Adipocyte (in vitro differentiated cells): ENCODE measurements at regions not wholly inside any gene's neighbourhood (a gene's known extent, or its start where the extent isn't known, plus 50 kb on each side); places are given as distances from the start of the nearest gene placed in this dataset.

Source experiments
- DNase-seq: peaks from one replicate; pipeline ENCODE4 v3.0.0-alpha.2; 2015; ENCODE audit warnings: low read depth
- H3K27me3 ChIP-seq: replicated peaks from 2 replicates; pipeline ENCODE4 v1.7.0; 2013; ENCODE audit warnings: mild to moderate bottlenecking, low read length, moderate library complexity; ENCODE audit not compliant: control insufficient read depth, insufficient read depth
- H3K36me3 ChIP-seq: 2 replicates; pipeline ENCODE4 v1.7.0; 2013; ENCODE audit warnings: low read length, mild to moderate bottlenecking, moderate library complexity; ENCODE audit not compliant: control insufficient read depth, insufficient read depth, severe bottlenecking
- H3K4me1 ChIP-seq: 2 replicates; pipeline ENCODE4 v1.7.0; 2013; ENCODE audit warnings: mild to moderate bottlenecking, low read length, moderate library complexity; ENCODE audit not compliant: control insufficient read depth, insufficient read depth
- H3K4me3 ChIP-seq: 2 replicates; pipeline ENCODE4 v1.7.0; 2013; ENCODE audit warnings: mild to moderate bottlenecking, low read length, moderate library complexity
- H3K9ac ChIP-seq: 2 replicates; pipeline ENCODE4 v1.7.0; 2013; ENCODE audit warnings: mild to moderate bottlenecking, low read length, moderate library complexity
- H3K9me3 ChIP-seq: 2 replicates; pipeline ENCODE4 v1.7.0; 2013; ENCODE audit warnings: mild to moderate bottlenecking, low read length, moderate library complexity; ENCODE audit not compliant: control insufficient read depth

DNA sequence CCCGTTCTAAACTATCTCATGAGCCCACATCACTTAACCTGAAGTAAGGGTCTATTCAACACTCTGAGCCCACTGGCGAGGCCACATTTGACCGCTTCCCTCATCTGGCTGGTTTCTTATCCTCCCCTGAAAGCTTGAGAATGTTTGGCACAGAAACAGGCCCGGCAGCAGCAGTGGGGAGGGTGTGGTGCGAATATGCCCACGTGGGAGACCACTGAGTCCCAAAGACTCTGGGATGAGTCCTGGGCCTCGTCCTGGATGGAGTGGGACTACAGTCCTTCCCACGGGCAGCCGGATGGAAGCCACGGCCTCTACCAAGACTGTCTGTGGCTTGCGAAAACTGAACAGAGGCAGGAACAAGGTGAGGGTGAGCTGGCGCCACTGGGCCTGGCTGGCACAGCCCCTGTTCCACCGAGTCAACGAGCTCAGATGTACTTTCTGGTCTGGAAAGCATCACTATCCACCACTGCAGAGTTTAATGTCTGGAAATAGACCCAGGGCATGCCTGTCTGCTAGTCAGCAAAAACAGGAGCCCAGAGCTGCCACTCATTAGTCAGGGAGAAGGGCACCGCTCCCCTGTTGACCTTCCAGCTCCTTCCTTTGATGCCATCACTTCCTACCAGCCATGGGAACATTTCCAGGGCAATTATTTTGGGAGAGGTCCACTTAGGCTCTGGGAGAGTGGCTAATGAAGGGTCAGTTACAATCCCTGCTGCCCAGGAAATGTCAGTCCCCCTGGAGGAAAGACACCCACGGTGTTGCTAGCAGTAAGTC lies 386.6 kb downstream of the MATN1 start:
- Histone ChIP-seq H3K9me3 (no peaks in the 10 kb centered on the region), H3K4me3 (no peak overlapping the region), H3K27me3 (peaks cover 13% of the 10 kb centered on the region), H3K4me1 (no peaks in the 10 kb centered on the region), H3K36me3 (no peaks in the 10 kb centered on the region), H3K9ac (no peak overlapping the region)
- no peak for DNase-seq

DNA sequence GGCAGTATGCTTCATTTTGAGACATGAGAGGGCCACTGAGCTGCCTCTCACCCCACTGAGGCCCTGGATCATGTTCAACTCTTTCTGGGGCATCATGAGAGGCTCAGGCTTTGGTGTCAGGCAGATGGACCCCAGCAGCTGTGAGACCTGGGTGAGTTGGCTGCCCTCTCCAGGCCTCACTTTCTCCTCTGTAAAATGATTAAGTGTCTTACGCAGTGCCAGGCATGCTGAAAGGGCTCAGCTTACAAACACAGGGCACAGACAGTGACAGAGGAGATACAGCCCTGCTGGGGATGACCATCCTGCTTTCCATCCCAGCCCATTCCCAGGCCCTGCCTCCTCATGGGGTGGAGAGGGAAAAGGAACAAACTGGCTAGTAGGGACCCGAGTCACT lies 387.4 kb downstream of the MATN1 start:
- DNase-seq: no peak

DNA sequence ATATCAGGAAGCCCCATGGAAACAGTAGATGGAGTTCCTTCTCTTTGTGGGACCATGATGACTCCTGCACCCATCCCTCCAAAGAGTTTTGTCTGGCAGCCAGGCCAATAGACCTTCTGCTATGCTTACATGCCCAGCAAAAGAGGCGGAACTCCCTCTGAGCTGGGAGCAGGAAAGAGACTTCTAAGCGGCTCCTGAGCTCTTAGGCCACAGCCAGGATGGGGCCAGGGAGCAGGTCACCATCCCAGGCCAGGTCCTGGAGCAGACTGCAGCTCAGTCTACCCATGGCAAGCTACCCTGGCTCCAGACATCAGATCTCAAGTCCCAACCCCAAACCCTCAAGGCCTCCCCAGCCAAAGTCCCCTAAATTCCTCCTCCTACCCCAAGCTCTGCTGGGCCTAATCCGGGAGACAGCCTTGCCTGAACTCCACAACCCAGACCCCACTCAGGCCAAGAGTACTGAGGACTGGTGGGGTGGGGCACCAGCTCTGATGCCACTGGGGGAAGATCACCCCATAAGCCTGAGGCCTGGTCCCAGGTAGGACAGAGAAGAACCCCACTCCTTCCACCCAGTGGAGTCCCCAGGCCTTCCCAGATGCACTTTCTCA lies 387.9 kb downstream of the MATN1 start:
- no peak for DNase-seq

More for the DNA sequence above, 387.4 kb downstream of the MATN1 start:
- no peaks in the 10 kb centered on the region for H3K36me3 ChIP-seq
- H3K4me1 ChIP-seq: no peaks in the 10 kb centered on the region
- H3K9me3 ChIP-seq: no peaks in the 10 kb centered on the region
- no peak overlapping the region for H3K9ac ChIP-seq
- H3K27me3 ChIP-seq: peaks cover 6% of the 10 kb centered on the region
- no peak overlapping the region for H3K4me3 ChIP-seq

DNA sequence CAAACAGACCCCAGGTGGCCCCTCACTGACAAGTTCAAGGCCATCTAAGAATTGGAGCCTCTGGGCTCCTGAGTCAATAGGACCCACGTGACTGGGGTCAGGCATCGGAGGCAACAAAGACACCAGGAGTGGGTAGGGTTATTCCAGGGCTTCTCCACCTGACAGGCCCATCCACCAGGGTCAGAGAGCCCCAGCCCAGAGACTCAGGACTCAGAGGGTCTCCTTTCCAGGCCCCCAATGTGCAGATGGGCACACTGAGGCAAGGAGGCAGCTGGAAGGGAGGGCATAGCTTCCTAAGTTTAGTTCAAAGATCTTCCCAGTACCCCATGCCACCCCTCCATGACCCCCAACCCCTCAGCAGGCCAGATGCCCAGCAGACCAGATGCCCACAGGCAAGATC lies 388.6 kb downstream of the MATN1 start:
- Histone ChIP-seq H3K4me3 (no peak overlapping the region), H3K9me3 (no peaks in the 10 kb centered on the region), H3K4me1 (no peaks in the 10 kb centered on the region), H3K9ac (no peak overlapping the region), H3K27me3 (peaks cover 13% of the 10 kb centered on the region), H3K36me3 (no peaks in the 10 kb centered on the region)
- no peak for DNase-seq

More for the DNA sequence above, 387.9 kb downstream of the MATN1 start:
- no peak overlapping the region for H3K9ac ChIP-seq
- no peaks in the 10 kb centered on the region for H3K9me3 ChIP-seq
- no peak overlapping the region for H3K4me3 ChIP-seq
- H3K4me1 ChIP-seq: no peaks in the 10 kb centered on the region
- peaks cover 9% of the 10 kb centered on the region for H3K27me3 ChIP-seq
- no peaks in the 10 kb centered on the region for H3K36me3 ChIP-seq

- Histone ChIP-seq H3K9ac (no peak overlapping the region), H3K4me3 (no peak overlapping the region), H3K4me1 (no peaks in the 10 kb centered on the region), H3K36me3 (no peaks in the 10 kb centered on the region), H3K27me3 (peaks cover 23% of the 10 kb centered on the region), H3K9me3 (no peaks in the 10 kb centered on the region)
- DNase-seq: no peak
Measured at GRCh38 chr1:30332116-30333094, 391.0 kb downstream of the MATN1 start.

- Histone ChIP-seq H3K9me3 (no peaks in the 10 kb centered on the region), H3K36me3 (no peaks in the 10 kb centered on the region), H3K4me1 (no peaks in the 10 kb centered on the region), H3K4me3 (no peak overlapping the region), H3K9ac (no peak overlapping the region), H3K27me3 (peaks cover 31% of the 10 kb centered on the region)
- DNase-seq: no peak
Measured at GRCh38 chr1:30331415-30332065, 391.8 kb downstream of the MATN1 start.

GRCh38 chr1:30330644-30331043 lies 392.7 kb downstream of the MATN1 start:
- Histone ChIP-seq H3K27me3 (peaks cover 39% of the 10 kb centered on the region), H3K36me3 (no peaks in the 10 kb centered on the region), H3K9me3 (no peaks in the 10 kb centered on the region), H3K9ac (no peak overlapping the region), H3K4me1 (no peaks in the 10 kb centered on the region), H3K4me3 (no peak overlapping the region)
- no peak for DNase-seq

GRCh38 chr1:30329802-30330557 lies 393.4 kb downstream of the MATN1 start:
- peaks cover 43% of the 10 kb centered on the region for H3K27me3 ChIP-seq
- no peaks in the 10 kb centered on the region for H3K4me1 ChIP-seq
- no peak overlapping the region for H3K9ac ChIP-seq
- H3K36me3 ChIP-seq: no peaks in the 10 kb centered on the region
- H3K9me3 ChIP-seq: no peaks in the 10 kb centered on the region
- no peak for DNase-seq
- no peak overlapping the region for H3K4me3 ChIP-seq

DNA sequence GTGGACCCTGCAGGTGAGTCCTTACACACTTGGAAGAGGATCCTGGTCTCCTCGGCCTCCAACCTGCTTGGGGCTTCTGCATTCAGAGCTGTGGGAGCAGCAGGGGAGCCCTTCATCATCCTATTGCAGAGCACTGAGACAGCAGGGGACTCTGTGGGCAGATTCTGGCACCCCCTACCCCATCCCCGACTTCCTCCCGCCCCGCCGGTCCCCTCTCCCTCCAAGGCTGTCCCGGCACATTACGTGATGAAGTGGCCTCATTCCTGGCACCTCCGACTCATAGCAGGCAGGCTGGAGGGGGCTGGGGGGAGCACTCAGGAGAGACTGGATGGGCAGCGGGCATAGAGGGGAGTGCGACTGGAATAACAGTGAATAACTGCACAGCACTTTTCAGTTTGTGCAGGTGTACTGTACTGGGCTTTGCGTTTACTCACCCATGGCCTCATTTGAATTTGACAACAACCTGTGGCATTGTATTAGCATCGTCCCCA lies 394.1 kb downstream of the MATN1 start:
- Histone ChIP-seq H3K36me3 (no peaks in the 10 kb centered on the region), H3K9me3 (no peaks in the 10 kb centered on the region), H3K4me3 (no peak overlapping the region), H3K27me3 (peaks cover 46% of the 10 kb centered on the region), H3K4me1 (no peaks in the 10 kb centered on the region), H3K9ac (no peak overlapping the region)
- DNase-seq: no peak
